ENCODE measurements at regions not wholly inside any gene's neighbourhood (a gene's known extent, or its start where the extent isn't known, plus 50 kb on each side); places are given as distances from the start of the nearest gene placed in this dataset.

DNA sequence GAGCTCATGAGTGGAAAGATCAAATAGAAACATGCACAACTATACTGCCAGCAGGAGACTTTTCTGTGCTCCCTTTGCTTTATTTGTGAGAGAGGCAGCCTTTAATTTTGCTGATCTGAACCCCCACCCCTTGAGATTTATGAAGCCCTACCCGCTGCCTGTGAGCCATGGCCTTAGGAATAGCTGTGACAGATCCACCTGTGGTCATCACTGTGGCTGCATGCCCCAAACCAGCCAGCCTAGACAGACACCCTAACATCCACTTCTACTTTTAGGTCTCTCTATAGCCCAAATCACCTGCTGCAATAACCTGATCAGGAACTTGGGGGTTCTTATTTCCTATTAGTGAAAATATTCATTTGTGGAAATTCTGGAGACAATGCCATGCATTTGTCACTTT, 196.2 kb downstream of the C1orf94 start:
- TF ChIP-seq ZNF112 (tag by site-specific recombination; IDR thresholded peaks at IDR 0.05) = no peak
- TF ChIP-seq GFI1B (tag by site-specific recombination; IDR thresholded peaks at IDR 0.05) = no peak
- TF ChIP-seq ZBTB20 (tag by site-specific recombination; IDR thresholded peaks at IDR 0.05) = no peak
- TF ChIP-seq ZXDB (tag by site-specific recombination; IDR thresholded peaks at IDR 0.05) = no peak
- no peak for TF ChIP-seq ZNF561 (tag by site-specific recombination; IDR thresholded peaks at IDR 0.05; ENCODE audit: borderline replicate concordance)
- no peak for TF ChIP-seq ZNF433 (tag by site-specific recombination; IDR thresholded peaks at IDR 0.05; ENCODE audit: low read depth)
- TF ChIP-seq, protein P1, sequence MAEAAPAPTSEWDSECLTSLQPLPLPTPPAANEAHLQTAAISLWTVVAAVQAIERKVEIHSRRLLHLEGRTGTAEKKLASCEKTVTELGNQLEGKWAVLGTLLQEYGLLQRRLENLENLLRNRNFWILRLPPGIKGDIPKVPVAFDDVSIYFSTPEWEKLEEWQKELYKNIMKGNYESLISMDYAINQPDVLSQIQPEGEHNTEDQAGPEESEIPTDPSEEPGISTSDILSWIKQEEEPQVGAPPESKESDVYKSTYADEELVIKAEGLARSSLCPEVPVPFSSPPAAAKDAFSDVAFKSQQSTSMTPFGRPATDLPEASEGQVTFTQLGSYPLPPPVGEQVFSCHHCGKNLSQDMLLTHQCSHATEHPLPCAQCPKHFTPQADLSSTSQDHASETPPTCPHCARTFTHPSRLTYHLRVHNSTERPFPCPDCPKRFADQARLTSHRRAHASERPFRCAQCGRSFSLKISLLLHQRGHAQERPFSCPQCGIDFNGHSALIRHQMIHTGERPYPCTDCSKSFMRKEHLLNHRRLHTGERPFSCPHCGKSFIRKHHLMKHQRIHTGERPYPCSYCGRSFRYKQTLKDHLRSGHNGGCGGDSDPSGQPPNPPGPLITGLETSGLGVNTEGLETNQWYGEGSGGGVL (tag by site-specific recombination; IDR thresholded peaks at IDR 0.05) = no peak
- TF ChIP-seq ZBTB21 (tag by site-specific recombination; IDR thresholded peaks at IDR 0.05) = no peak
- CTCF ChIA-PET = interaction anchor here (0.6 to 0.7 kb wide), 2 partner anchors 37 kb away, joined by 3 read pairs; no protein-coding TSS in a partner anchor
- H3K27ac ChIP-seq (ENCODE audit: extremely low read depth, low read depth, low read length) = no peak overlapping the region

DNA sequence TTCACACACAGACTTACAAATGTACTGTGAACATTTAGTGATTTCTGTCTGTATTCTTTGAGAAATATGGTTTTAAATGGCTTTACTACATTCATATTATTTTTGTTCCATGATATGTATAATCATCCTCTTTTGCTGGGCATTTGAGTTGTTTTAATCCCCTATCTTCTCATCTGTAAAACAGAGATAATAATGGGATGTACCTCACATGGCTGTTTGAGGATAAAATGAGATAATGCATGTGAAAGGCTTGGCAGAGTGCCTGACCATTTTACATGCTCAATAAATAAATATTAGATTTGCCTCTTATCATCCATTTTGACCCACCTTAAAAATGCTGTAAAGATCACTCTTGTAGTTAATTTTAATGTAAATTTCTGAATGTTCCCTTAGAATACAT, 197.2 kb downstream of the C1orf94 start:
- H3K4me1 ChIP-seq (ENCODE audit: control insufficient read depth, insufficient read depth, low read length) = peaks cover 9% of the 10 kb centered on the region
- H3K27ac ChIP-seq (ENCODE audit: extremely low read depth, low read depth, low read length) = no peak overlapping the region
- no peak overlapping the region for H3K4me3 ChIP-seq (ENCODE audit: low read depth, low read length)
- TF ChIP-seq GLI2 (tag by site-specific recombination; IDR thresholded peaks at IDR 0.05; ENCODE audit: borderline replicate concordance, low read depth) (no peak), ZNF596 (tag by site-specific recombination; IDR thresholded peaks at IDR 0.05) (no peak), GLIS2 (tag by site-specific recombination; IDR thresholded peaks at IDR 0.05) (no peak), BCL11B (tag by site-specific recombination; IDR thresholded peaks at IDR 0.05; ENCODE audit: low read depth) (no peak), ZNF433 (tag by site-specific recombination; IDR thresholded peaks at IDR 0.05; ENCODE audit: low read depth) (no peak), KLF7 (tag by site-specific recombination; IDR thresholded peaks at IDR 0.05; ENCODE audit: borderline replicate concordance) (no peak), ZNF140 (tag by site-specific recombination; IDR thresholded peaks at IDR 0.05) (no peak), ZNF221 (tag by site-specific recombination; IDR thresholded peaks at IDR 0.05; ENCODE audit: borderline replicate concordance) (no peak), ZNF266 (tag by site-specific recombination; IDR thresholded peaks at IDR 0.05; ENCODE audit: low read depth) (no peak), ZNF707 (tag by site-specific recombination; IDR thresholded peaks at IDR 0.05) (no peak), ZSCAN23 (tag by site-specific recombination; IDR thresholded peaks at IDR 0.05) (no peak), ZNF629 (tag by site-specific recombination; IDR thresholded peaks at IDR 0.05) (no peak)
- TF ChIP-seq, protein P2, sequence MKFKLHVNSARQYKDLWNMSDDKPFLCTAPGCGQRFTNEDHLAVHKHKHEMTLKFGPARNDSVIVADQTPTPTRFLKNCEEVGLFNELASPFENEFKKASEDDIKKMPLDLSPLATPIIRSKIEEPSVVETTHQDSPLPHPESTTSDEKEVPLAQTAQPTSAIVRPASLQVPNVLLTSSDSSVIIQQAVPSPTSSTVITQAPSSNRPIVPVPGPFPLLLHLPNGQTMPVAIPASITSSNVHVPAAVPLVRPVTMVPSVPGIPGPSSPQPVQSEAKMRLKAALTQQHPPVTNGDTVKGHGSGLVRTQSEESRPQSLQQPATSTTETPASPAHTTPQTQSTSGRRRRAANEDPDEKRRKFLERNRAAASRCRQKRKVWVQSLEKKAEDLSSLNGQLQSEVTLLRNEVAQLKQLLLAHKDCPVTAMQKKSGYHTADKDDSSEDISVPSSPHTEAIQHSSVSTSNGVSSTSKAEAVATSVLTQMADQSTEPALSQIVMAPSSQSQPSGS (tag by site-specific recombination; IDR thresholded peaks at IDR 0.05; ENCODE audit: low read depth) = no peak
- TF ChIP-seq, protein P3, sequence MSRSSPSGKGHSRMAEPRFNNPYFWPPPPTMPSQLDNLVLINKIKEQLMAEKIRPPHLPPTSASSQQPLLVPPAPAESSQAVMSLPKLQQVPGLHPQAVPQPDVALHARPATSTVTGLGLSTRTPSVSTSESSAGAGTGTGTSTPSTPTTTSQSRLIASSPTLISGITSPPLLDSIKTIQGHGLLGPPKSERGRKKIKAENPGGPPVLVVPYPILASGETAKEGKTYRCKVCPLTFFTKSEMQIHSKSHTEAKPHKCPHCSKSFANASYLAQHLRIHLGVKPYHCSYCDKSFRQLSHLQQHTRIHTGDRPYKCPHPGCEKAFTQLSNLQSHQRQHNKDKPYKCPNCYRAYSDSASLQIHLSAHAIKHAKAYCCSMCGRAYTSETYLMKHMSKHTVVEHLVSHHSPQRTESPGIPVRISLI (tag by site-specific recombination; IDR thresholded peaks at IDR 0.05) = no peak
- TF ChIP-seq, protein P4, sequence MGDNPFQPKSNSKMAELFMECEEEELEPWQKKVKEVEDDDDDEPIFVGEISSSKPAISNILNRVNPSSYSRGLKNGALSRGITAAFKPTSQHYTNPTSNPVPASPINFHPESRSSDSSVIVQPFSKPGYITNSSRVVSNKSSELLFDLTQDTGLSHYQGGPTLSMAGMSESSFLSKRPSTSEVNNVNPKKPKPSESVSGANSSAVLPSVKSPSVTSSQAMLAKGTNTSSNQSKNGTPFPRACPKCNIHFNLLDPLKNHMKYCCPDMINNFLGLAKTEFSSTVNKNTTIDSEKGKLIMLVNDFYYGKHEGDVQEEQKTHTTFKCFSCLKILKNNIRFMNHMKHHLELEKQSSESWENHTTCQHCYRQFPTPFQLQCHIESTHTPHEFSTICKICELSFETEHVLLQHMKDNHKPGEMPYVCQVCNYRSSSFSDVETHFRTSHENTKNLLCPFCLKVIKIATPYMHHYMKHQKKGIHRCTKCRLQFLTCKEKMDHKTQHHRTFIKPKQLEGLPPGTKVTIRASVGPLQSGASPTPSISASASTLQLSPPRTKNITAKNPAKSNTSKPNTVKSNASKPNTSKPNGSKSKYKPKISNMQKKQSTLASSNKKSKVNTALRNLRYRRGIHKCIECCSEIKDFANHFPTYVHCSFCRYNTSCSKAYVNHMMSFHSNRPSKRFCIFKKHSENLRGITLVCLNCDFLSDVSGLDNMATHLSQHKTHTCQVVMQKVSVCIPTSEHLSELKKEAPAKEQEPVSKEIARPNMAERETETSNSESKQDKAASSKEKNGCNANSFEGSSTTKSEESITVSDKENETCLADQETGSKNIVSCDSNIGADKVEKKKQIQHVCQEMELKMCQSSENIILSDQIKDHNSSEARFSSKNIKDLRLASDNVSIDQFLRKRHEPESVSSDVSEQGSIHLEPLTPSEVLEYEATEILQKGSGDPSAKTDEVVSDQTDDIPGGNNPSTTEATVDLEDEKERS (tag by site-specific recombination; IDR thresholded peaks at IDR 0.05) = no peak
- TF ChIP-seq, protein P5, sequence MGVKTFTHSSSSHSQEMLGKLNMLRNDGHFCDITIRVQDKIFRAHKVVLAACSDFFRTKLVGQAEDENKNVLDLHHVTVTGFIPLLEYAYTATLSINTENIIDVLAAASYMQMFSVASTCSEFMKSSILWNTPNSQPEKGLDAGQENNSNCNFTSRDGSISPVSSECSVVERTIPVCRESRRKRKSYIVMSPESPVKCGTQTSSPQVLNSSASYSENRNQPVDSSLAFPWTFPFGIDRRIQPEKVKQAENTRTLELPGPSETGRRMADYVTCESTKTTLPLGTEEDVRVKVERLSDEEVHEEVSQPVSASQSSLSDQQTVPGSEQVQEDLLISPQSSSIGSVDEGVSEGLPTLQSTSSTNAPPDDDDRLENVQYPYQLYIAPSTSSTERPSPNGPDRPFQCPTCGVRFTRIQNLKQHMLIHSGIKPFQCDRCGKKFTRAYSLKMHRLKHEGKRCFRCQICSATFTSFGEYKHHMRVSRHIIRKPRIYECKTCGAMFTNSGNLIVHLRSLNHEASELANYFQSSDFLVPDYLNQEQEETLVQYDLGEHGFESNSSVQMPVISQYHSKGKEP (tag by site-specific recombination; IDR thresholded peaks at IDR 0.05) = no peak
- TF ChIP-seq, protein P6, sequence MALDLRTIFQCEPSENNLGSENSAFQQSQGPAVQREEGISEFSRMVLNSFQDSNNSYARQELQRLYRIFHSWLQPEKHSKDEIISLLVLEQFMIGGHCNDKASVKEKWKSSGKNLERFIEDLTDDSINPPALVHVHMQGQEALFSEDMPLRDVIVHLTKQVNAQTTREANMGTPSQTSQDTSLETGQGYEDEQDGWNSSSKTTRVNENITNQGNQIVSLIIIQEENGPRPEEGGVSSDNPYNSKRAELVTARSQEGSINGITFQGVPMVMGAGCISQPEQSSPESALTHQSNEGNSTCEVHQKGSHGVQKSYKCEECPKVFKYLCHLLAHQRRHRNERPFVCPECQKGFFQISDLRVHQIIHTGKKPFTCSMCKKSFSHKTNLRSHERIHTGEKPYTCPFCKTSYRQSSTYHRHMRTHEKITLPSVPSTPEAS (tag by site-specific recombination; IDR thresholded peaks at IDR 0.05) = no peak
- H3K9me3 ChIP-seq (ENCODE audit: control insufficient read depth, insufficient read depth, low read depth, low read length) = no peaks in the 10 kb centered on the region
- CTCF ChIA-PET = interaction anchor here (0.6 kb wide), 1 partner anchor 10 kb away, joined by 5 read pairs; no protein-coding TSS in a partner anchor
- no peaks in the 10 kb centered on the region for H3K36me3 ChIP-seq (ENCODE audit: control insufficient read depth in 2 of 2, insufficient read depth in 1 of 2, low read length in 2 of 2)
- POLR2A ChIA-PET = no interaction called here

More for the DNA sequence above, 196.2 kb downstream of the C1orf94 start:
- Histone ChIP-seq H3K4me3 (ENCODE audit: low read depth, low read length) (no peak overlapping the region), H3K9me3 (ENCODE audit: control insufficient read depth, insufficient read depth, low read depth, low read length) (no peaks in the 10 kb centered on the region), H3K36me3 (ENCODE audit: control insufficient read depth in 2 of 2, insufficient read depth in 1 of 2, low read length in 2 of 2) (no peaks in the 10 kb centered on the region), H3K4me1 (ENCODE audit: control insufficient read depth, insufficient read depth, low read length) (peaks cover 9% of the 10 kb centered on the region)
- POLR2A ChIA-PET = no interaction called here
